IPS-20b (cell line): ENCODE measurements at regions not wholly inside any gene's neighbourhood (a gene's known extent, or its start where the extent isn't known, plus 50 kb on each side); places are given as distances from the start of the nearest gene placed in this dataset.

Experiments
- H3K27ac ChIP-seq: one replicate; pipeline ENCODE4 v1.5.1; 2013; ENCODE audit warnings: low read length
- H3K27me3 ChIP-seq: 2 replicates; pipeline ENCODE4 v1.6.1; 2013; ENCODE audit warnings: mild to moderate bottlenecking, low read length, inconsistent platforms; ENCODE audit not compliant: insufficient read depth
- H3K36me3 ChIP-seq: 2 replicates; pipeline ENCODE4 v1.6.1; 2013; ENCODE audit warnings: low read depth, mild to moderate bottlenecking, inconsistent platforms, low read length, moderate library complexity; ENCODE audit not compliant: insufficient read depth
- H3K4me1 ChIP-seq: 2 replicates; pipeline ENCODE4 v1.6.1; 2013; ENCODE audit warnings: mild to moderate bottlenecking, control low read depth, inconsistent platforms, low read length, moderate library complexity; ENCODE audit not compliant: insufficient read depth
- H3K4me3 ChIP-seq: 2 replicates; pipeline ENCODE4 v1.5.1; 2013; ENCODE audit warnings: mild to moderate bottlenecking, low read length, inconsistent platforms
- H3K9ac ChIP-seq: 2 replicates; pipeline ENCODE4 v1.6.1; 2013; ENCODE audit warnings: low read depth, mild to moderate bottlenecking, inconsistent platforms, low read length, moderate library complexity
- H3K9me3 ChIP-seq: 2 replicates; pipeline ENCODE4 v1.6.1; 2013; ENCODE audit warnings: mild to moderate bottlenecking, low read depth, low read length, inconsistent platforms; ENCODE audit not compliant: insufficient read depth

DNA sequence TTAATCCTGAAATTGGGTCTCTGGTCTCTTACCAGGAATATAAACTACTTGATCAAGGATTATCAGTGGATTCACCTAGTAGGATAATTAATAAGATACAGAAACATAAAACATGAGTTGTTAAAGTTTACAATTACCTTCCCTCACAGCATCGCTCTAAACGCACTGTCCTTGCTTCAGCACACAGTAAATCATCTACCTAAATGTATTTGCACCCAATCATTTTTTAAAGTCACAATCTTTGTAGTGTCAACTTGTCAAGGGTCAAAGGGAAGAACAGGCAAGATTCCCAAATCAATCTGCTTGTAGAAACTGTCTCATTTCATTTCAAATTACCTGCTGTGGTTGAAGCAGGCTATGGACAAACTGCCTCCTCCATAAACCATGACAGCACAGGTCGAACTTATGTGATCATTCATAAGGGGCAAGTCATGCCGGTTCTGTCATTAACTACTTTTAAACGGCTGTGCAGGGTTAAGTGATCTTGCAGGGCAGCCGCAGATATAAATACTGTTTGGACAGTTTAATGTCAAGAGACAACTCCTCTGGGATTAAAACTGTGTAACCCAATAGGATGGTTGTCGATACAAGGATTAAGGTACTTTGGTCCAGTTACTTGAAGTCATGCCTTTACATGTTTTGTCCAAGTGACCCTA lies 93.6 kb downstream of the ZNF281 start:
- H3K9me3 ChIP-seq = no peaks in the 10 kb centered on the region
- no peak overlapping the region for H3K27ac ChIP-seq
- H3K4me3 ChIP-seq = no peak overlapping the region

DNA sequence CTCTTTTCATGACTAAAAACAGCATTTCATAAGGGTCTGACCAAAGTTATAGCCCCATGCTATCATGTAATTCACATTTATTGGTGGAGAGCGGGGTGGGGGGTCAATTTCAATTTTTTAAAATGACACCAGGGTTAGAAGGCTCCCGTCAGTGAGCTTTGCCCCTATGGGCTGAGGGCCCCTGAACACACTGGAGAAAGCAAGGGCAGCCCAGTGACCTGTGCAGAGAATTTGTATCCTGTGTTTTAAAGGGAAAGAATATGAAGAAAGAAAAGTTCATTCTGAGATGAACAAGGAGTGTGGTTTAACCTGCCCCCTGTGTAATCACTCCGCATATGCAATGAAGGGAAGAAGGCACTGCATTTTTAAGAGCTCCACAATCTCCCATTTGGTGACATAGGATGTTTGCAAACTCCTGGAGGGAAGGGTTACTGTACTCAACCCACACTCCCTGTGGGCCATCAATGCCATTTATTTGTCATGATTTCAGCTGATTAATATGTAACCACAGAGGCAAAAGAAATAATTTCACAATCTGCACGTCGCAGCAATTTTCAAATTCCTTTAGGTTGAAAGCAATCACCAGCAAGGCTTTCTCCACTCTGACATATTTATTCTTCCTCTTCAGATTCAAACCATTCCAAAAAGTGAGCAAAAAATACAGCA lies 95.6 kb downstream of the ZNF281 start:
- Histone ChIP-seq H3K36me3 (no peaks in the 10 kb centered on the region), H3K27ac (no peak overlapping the region), H3K4me3 (no peak overlapping the region), H3K27me3 (no peaks in the 10 kb centered on the region), H3K4me1 (peaks cover 13% of the 10 kb centered on the region; the same call in 1 of the 2 replicates), H3K9me3 (no peaks in the 10 kb centered on the region), H3K9ac (peak overlapping the region; percentile 1; the same call in 1 of the 2 replicates)

More for the DNA sequence above, 93.6 kb downstream of the ZNF281 start:
- H3K27me3 ChIP-seq = no peaks in the 10 kb centered on the region
- H3K4me1 ChIP-seq = peaks cover 13% of the 10 kb centered on the region; the same call in 1 of the 2 replicates
- H3K36me3 ChIP-seq = no peaks in the 10 kb centered on the region
- no peak overlapping the region for H3K9ac ChIP-seq

DNA sequence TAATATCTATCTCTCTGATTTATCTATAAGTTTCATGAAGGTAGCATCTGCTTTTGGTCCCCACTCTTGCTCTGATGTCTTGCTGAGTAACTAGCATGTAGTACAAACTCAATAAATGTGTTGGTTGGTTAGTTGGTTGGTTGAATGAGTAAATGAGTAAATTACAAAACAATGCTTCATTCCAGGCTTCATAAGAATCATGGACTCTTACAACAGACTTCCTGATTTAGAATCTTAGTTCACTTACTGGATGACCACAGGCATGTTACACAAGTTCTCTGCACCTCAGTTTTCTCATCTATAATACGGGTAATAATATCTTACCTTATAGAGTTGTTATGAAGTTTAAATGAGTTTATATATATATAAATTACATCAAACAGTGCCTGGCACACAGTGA lies 98.6 kb downstream of the ZNF281 start:
- H3K27ac ChIP-seq = no peak overlapping the region

DNA sequence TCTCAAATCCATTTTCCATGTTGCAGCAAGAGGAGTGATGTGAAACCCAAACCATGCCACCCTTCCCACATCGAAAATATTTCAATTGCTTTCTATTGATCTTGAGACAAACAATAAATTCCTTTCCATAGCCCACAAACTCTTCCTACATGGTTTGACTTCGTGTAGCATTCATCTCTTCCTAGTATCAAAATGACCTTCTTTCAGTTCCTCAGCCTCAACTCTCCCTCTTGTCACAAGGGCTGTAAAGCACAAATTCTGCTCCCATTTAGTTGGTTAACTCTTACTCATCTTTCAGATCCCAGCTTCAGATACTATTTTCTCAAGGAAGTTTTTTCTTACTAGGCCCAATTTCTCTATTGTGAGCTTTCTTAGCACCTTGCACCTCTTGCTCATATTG lies 99.0 kb downstream of the ZNF281 start:
- Histone ChIP-seq H3K4me1 (peaks cover 14% of the 10 kb centered on the region), H3K27me3 (no peaks in the 10 kb centered on the region), H3K4me3 (no peak overlapping the region), H3K9ac (no peak overlapping the region), H3K36me3 (no peaks in the 10 kb centered on the region), H3K9me3 (no peaks in the 10 kb centered on the region), H3K27ac (no peak overlapping the region)

More for the DNA sequence above, 98.6 kb downstream of the ZNF281 start:
- Histone ChIP-seq H3K4me3 (no peak overlapping the region), H3K4me1 (peaks cover 14% of the 10 kb centered on the region), H3K9me3 (no peaks in the 10 kb centered on the region), H3K9ac (no peak overlapping the region), H3K27me3 (no peaks in the 10 kb centered on the region), H3K36me3 (no peaks in the 10 kb centered on the region)

DNA sequence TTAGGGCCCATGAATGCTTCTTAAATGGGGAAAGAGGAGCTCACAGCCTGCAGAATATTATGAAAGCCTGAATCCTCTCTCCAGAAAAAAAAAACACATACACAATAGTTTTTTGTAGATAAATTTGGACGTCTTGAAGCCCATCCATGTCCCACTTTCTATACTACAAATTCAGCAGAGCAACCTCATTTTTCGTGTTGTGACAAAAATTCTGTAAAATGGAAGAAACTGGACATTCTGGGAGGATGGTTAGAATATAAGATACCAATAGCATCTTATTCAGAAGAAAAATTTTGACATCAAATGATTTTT lies 102.1 kb downstream of the ZNF281 start:
- Histone ChIP-seq H3K27me3 (peaks cover 19% of the 10 kb centered on the region), H3K4me1 (peaks cover 5% of the 10 kb centered on the region; the same call in 1 of the 2 replicates), H3K4me3 (no peak overlapping the region), H3K9me3 (no peaks in the 10 kb centered on the region), H3K9ac (no peak overlapping the region), H3K27ac (no peak overlapping the region), H3K36me3 (no peaks in the 10 kb centered on the region)

DNA sequence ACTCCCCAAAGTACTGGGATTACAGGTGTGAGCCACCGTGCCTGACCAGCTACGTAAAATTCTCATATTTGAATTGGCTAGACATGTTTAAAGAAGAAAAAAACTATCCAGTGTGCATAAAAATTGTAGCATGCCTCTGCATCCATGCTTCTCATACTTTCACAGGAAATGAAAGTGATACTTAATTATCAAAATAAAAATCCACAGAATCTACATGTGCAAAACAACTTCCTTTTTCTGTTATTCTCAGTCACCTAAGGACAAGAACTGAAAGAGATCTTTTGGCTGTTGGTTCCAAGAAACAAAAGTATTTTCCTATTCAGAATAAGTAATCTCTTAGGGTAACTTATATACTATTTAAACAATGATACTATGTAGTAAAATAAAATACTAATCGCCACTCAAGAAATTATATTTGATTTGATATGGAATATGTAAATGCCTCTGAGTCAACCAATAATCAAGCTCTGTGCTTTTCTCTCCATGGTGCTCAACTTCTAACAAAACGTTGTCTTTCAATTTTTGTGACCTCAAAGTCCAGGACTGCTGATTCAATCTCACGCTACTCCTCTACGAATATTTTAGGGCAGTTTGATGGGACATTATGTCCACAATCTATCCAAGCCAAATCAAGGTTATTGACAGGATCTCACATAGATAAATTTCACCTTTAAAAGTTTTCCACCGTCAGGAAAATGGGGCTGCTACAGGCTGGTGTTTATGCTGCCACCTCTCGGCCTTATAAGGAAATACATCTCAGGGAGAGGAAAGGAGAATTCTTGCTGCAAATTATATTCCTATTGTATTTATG lies 102.7 kb downstream of the ZNF281 start:
- peaks cover 25% of the 10 kb centered on the region for H3K27me3 ChIP-seq
- H3K9ac ChIP-seq = no peak overlapping the region
- no peaks in the 10 kb centered on the region for H3K9me3 ChIP-seq
- H3K27ac ChIP-seq = no peak overlapping the region
- peaks cover 5% of the 10 kb centered on the region for H3K4me1 ChIP-seq
- no peaks in the 10 kb centered on the region for H3K36me3 ChIP-seq
- H3K4me3 ChIP-seq = no peak overlapping the region

DNA sequence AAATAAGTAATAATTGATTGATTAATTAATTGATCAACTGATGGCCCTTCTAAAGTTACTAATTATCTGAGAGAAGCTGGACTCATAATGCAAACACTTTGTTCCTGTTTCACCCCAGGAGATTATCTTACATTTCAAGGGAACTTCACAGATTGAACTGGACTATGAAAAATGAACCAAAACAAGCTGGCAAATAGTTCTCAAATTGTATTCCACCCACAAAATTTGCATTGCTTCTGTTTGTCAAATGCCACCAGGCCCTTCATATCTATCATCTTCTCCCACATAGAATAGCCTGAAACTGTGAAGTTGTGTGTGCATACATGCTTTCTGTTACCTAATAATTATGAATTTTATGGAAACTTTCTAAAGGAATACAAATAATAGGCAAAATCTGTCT lies 104.0 kb downstream of the ZNF281 start:
- Histone ChIP-seq H3K9ac (no peak overlapping the region), H3K36me3 (no peaks in the 10 kb centered on the region), H3K27me3 (peaks cover 38% of the 10 kb centered on the region), H3K9me3 (no peaks in the 10 kb centered on the region), H3K4me1 (peaks cover 5% of the 10 kb centered on the region), H3K27ac (no peak overlapping the region), H3K4me3 (no peak overlapping the region)

DNA sequence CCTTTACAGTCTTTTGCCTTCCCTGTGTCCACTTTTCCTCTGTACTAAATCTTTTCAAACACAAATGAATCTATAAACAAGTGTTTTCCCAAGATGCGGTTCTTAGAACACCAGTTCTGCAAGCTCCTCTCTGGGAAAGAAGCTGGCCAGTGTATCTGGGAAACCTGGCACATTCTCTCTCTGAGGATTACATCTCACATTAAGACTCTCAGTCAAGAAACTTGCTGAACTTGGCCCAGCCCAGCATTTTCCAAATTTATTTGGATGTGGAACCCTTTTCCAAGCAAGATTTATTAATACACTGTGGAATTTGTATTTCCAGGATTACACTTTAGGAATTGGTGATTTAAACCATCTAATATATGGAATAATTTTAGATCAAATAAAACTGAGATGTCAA lies 105.7 kb downstream of the ZNF281 start:
- H3K4me3 ChIP-seq = no peak overlapping the region
- no peak overlapping the region for H3K9ac ChIP-seq
- peaks cover 5% of the 10 kb centered on the region for H3K4me1 ChIP-seq
- H3K9me3 ChIP-seq = no peaks in the 10 kb centered on the region
- H3K36me3 ChIP-seq = no peaks in the 10 kb centered on the region
- no peak overlapping the region for H3K27ac ChIP-seq
- peaks cover 50% of the 10 kb centered on the region for H3K27me3 ChIP-seq

DNA sequence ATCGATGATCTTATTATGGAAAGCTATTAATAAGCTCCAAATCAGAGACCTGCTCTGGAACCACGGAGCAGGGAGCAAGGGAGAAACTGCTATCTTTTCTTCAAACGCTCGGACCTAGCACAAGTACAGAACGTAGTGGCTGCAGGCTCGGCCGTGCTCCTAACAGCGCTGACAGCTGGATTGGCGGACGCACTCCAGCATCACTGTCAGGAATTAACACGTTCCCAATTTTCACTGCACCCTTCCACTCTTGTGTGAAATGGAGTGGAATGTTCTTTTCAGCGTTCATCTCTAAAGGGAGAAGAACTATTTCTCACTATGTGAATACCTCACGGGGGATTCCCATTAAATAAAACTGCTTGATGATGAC lies 106.9 kb downstream of the ZNF281 start:
- no peaks in the 10 kb centered on the region for H3K36me3 ChIP-seq
- H3K27ac ChIP-seq = no peak overlapping the region
- no peaks in the 10 kb centered on the region for H3K9me3 ChIP-seq
- no peak overlapping the region for H3K9ac ChIP-seq
- peaks cover 50% of the 10 kb centered on the region for H3K27me3 ChIP-seq
- peaks cover 2% of the 10 kb centered on the region; the same call in 1 of the 2 replicates for H3K4me1 ChIP-seq
- peak overlapping the region; percentile 73 for H3K4me3 ChIP-seq

DNA sequence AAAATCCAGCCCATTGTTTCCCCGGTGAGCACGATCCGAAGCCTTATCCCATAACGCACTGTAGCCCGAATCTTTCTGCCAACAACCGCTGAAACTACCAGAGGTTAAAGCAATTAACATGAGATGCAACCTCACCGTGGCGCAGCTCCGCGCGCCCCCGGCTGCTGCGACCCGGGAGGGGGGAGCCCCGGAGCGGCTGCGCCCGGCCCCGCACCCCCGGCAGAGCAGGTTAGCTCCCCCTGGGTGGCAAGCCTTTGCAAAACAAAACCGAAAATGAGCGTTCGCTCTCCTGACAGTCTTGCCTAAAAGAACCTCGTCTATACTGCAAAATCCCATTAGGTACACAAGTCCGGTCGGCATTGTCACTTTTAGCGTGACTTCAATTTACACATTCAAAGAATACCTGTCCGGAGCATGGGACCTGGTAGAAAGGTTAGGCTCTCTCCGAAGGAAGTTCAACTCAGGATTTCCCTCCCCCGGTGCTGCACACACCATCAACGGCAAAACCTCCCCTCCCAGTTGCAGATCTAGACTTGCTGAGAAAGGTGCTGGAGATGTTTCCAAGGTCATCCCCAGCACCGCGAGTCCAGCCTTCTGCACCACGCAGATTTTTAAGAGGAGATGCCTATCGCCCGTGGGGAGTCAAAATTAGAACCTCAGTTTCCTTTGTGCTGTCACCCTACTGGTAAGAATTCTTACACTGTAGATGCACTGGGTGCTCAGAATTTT lies 107.5 kb downstream of the ZNF281 start:
- peak overlapping the region; percentile 40 for H3K9ac ChIP-seq

DNA sequence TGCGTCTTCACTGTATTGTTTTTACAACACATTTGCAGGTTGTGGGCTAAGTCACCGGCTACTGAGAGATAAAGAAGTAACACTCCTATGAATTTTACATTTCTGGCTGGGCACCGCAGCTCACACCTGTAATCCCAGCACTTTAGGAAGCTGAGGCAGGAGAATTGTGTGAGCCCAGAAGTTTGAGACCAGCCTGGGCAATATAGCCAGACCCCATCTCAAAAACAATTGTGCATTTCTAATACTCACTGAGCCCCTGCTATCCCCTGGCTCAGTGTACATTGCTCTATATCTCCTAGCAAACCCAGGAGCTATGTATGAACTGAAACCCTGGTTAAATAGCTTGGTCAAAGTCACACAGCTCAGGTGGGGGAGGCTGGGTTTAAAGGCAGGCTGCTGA lies 108.7 kb downstream of the ZNF281 start:
- H3K9ac ChIP-seq = no peak overlapping the region
- H3K4me1 ChIP-seq = no peaks in the 10 kb centered on the region; the same call in 1 of the 2 replicates
- H3K27ac ChIP-seq = no peak overlapping the region
- no peaks in the 10 kb centered on the region for H3K36me3 ChIP-seq
- no peaks in the 10 kb centered on the region for H3K9me3 ChIP-seq
- no peak overlapping the region for H3K4me3 ChIP-seq
- peaks cover 50% of the 10 kb centered on the region for H3K27me3 ChIP-seq

More for the DNA sequence above, 107.5 kb downstream of the ZNF281 start:
- no peaks in the 10 kb centered on the region for H3K9me3 ChIP-seq
- H3K27ac ChIP-seq = no peak overlapping the region
- H3K4me3 ChIP-seq = peak overlapping the region; percentile 73
- H3K27me3 ChIP-seq = peaks cover 50% of the 10 kb centered on the region
- H3K36me3 ChIP-seq = no peaks in the 10 kb centered on the region
- H3K4me1 ChIP-seq = no peaks in the 10 kb centered on the region; the same call in 1 of the 2 replicates
